Osteoblast (primary cell): ENCODE measurements at regions not wholly inside any gene's neighbourhood (a gene's known extent, or its start where the extent isn't known, plus 50 kb on each side); places are given as distances from the start of the nearest gene placed in this dataset.

ENCODE experiments used
- DNase-seq: peaks from one replicate; pipeline ENCODE4 v3.0.0; 2011; ENCODE audit warnings: low spot score, mixed read lengths; ENCODE audit not compliant: insufficient read length; ENCODE audit errors: missing footprints
- H2AFZ ChIP-seq: 2 replicates; pipeline ENCODE4 v1.6.0; 2011; ENCODE audit warnings: mild to moderate bottlenecking, low read length
- H3K27ac ChIP-seq: 2 replicates; pipeline ENCODE4 v1.5.1; 2011; ENCODE audit warnings: mild to moderate bottlenecking, low read depth, low read length, moderate library complexity
- H3K27me3 ChIP-seq: 2 replicates; pipeline ENCODE4 v1.6.0; 2012; ENCODE audit warnings: mild to moderate bottlenecking, control low read depth, inconsistent platforms, low read length, moderate library complexity; ENCODE audit not compliant: insufficient read depth
- H3K36me3 ChIP-seq: 2 replicates; pipeline ENCODE4 v1.5.1; 2011; ENCODE audit warnings: mild to moderate bottlenecking, low read length, control low read depth, moderate library complexity; ENCODE audit not compliant: insufficient read depth
- H3K4me1 ChIP-seq: 2 replicates; pipeline ENCODE4 v1.5.1; 2011; ENCODE audit warnings: mild to moderate bottlenecking, low read length, control low read depth, moderate library complexity; ENCODE audit not compliant: insufficient read depth
- H3K4me2 ChIP-seq: 2 replicates; pipeline ENCODE4 v1.6.0; 2011; ENCODE audit warnings: mild to moderate bottlenecking, low read length; ENCODE audit not compliant: insufficient read depth
- H3K4me3 ChIP-seq: fragments of 200-600 bp; sonication (generic); 3 replicates; pipeline ENCODE4 v1.5.1; 2012; ENCODE audit warnings: mild to moderate bottlenecking, low read length, inconsistent platforms; ENCODE audit not compliant: insufficient read depth
- H3K79me2 ChIP-seq: 2 replicates; pipeline ENCODE4 v1.6.0; 2012; ENCODE audit warnings: mild to moderate bottlenecking, low read length, control low read depth, inconsistent platforms; ENCODE audit not compliant: insufficient read depth
- H3K9me3 ChIP-seq: 2 replicates; pipeline ENCODE4 v1.5.1; 2011; ENCODE audit warnings: low read depth, low read length, control low read depth
- H4K20me1 ChIP-seq: 2 replicates; pipeline ENCODE4 v1.6.0; 2012; ENCODE audit warnings: mild to moderate bottlenecking, low read length, control low read depth; ENCODE audit not compliant: insufficient read depth
- CTCF ChIP-seq: IDR thresholded peaks from 2 replicates; pipeline ENCODE4 v1.5.1; 2011; ENCODE audit warnings: mild to moderate bottlenecking, low read depth, low read length, moderate library complexity; ENCODE audit errors: extremely low read depth

GRCh38 chr9:115522912-115523311 is 405.0 kb upstream of the TNC start:
- Histone ChIP-seq H3K9me3 (no peaks in the 10 kb centered on the region), H2AFZ (no peak overlapping the region), H3K4me3 (no peak overlapping the region), H3K4me2 (no peak overlapping the region), H3K27me3 (no peaks in the 10 kb centered on the region), H3K36me3 (no peaks in the 10 kb centered on the region), H3K79me2 (no peaks in the 10 kb centered on the region), H4K20me1 (no peaks in the 10 kb centered on the region), H3K27ac (no peak overlapping the region), H3K4me1 (peaks cover 15% of the 10 kb centered on the region)
- no peak for TF ChIP-seq CTCF
- no peak for DNase-seq

- Histone ChIP-seq H4K20me1 (no peaks in the 10 kb centered on the region), H3K4me1 (peaks cover 8% of the 10 kb centered on the region), H3K36me3 (no peaks in the 10 kb centered on the region), H3K79me2 (no peaks in the 10 kb centered on the region), H3K27ac (peak overlapping the region; percentile 63), H2AFZ (peak overlapping the region; percentile 17), H3K4me3 (no peak overlapping the region), H3K4me2 (peak overlapping the region; percentile 55), H3K27me3 (no peaks in the 10 kb centered on the region), H3K9me3 (no peaks in the 10 kb centered on the region)
- peak; percentile 80 for TF ChIP-seq CTCF
- DNase-seq, result no peak
Measured at GRCh38 chr9:115524453-115525059, 406.6 kb upstream of the TNC start.

GRCh38 chr9:115525111-115526058 is 407.4 kb upstream of the TNC start:
- Histone ChIP-seq H3K27ac (no peak overlapping the region), H4K20me1 (no peaks in the 10 kb centered on the region), H3K9me3 (no peaks in the 10 kb centered on the region), H3K36me3 (no peaks in the 10 kb centered on the region), H3K79me2 (no peaks in the 10 kb centered on the region), H3K27me3 (no peaks in the 10 kb centered on the region), H2AFZ (no peak overlapping the region), H3K4me2 (no peak overlapping the region), H3K4me1 (peaks cover 8% of the 10 kb centered on the region), H3K4me3 (no peak overlapping the region)
- DNase-seq, result no peak
- TF ChIP-seq CTCF, result no peak
